ENCODE measurements at regions not wholly inside any gene's neighbourhood (a gene's known extent, or its start where the extent isn't known, plus 50 kb on each side); places are given as distances from the start of the nearest gene placed in this dataset.
A peak's percentile ranks its signal among the peaks of the same experiment; 100 is the strongest.

GRCh38 chr7:142389544-142389943, 131.7 kb upstream of the PRSS58 start:
- no peak for DNase-seq

DNA sequence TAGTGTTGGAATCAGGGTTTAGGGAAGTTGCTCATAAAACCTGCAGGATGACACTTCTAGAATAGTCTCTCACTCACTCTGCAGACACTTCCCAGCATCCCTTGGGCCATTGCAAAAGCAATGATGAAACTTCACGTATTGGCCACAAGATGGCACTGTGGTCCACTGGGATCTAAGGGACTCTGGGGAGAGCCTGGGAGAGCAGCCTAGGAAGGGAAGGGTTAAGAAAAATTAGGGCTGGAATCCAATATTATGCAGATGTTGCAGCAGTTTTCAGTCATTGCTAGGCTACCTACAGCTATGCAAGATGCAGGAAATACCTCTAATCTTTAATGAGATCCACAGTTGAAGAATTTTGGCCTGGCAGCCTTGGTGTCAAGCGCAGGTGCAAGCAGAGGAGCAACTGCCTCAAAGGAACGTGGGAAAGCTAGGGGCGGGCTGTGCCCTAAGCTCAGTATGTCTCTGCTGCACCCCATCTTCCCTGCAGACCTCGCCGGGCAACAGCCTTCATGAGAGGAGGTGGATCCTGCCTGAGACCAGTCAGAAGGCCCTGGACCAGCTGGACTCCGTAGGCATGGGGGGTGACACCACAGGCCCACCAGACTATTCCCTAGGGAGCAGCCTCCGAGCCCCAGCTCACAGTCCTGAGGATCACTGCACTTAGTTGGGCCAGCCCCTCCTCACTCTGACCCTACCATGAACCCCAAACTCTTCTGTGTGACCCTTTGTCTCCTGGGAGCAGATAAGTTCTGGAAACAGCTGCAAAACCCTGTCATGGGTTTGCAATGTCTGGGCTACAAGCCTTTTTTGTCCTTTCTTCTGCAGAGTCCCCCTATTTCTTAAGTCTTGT, 127.9 kb upstream of the PRSS58 start:
- peak; percentile 31 for DNase-seq

- DNase-seq: no peak
Observed at GRCh38 chr7:142384493-142384922, 126.7 kb upstream of the PRSS58 start.

DNA sequence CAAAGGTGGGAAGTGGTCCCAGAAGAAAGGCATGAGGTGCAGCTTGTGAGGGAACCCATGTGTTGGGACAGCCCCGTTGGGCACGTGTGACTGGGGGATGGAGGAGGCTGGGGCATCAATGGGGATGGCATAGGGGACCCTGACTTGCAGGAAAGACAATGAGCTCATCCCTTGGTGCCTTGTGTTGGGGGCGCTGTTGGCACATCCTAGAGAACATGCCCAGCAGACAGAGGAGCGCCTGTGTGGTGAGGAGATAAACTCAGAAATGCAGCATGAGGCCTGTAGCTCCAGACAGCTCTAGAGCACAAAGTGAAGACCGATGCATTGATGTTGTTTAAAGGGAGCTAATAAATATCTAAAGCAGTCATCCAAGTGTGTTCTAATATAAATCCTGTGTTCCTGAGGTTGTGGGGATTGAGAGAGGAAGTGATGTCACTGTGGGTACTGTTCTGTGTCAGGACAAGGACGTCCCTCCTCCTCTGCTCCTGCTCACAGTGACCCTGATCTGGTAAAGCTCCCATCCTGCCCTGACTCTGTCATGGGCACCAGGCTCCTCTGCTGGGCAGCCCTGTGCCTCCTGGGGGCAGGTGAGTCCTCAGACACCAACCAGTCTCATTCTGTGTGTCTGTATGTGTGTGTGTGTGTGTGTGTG, 126.1 kb upstream of the PRSS58 start:
- no peak for DNase-seq

DNA sequence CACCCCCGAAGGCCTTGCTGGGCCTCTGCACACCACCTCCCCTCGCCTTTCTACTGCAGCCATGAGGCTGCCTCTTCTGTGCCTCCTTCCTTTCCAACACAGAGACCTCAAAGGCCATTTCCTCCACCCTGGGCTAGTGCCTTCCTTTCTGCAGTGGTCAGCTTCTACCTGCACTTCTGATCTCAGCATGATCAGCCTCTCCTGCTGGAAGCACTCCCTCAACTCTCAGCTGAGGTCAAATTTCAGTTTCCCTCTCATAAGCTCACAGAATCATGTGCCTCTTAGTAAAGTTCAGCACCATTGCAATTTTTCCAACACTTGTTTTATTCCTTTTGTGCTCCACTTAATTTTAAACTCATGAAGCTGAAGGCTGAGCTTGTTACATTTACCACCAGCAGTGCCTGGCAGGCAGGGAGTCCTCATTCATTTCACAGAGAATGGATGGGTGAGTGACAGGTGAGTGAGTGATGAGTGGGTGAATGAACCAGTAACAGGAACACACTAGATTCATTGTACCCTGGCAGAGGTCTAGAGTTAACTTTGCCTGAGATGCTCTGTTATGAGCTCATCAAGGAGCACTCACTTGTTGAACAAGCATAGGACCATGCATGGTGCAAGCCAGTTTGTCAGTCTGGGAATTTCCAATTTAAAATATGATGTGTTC, 124.0 kb upstream of the PRSS58 start:
- DNase-seq: no peak

- DNase-seq: no peak
Observed at GRCh38 chr7:142380069-142380468, 122.2 kb upstream of the PRSS58 start.

- DNase-seq: no peak
Observed at GRCh38 chr7:142379201-142379885, 121.5 kb upstream of the PRSS58 start.

GRCh38 chr7:142377567-142377966, 119.7 kb upstream of the PRSS58 start:
- no peak for DNase-seq

- no peak for DNase-seq
Observed at GRCh38 chr7:142376356-142376997, 118.6 kb upstream of the PRSS58 start.

GRCh38 chr7:142375710-142376313, 118.0 kb upstream of the PRSS58 start:
- peak; percentile 15 for DNase-seq

- no peak for DNase-seq
Observed at GRCh38 chr7:142372727-142373126, 114.9 kb upstream of the PRSS58 start.

- DNase-seq: no peak
Observed at GRCh38 chr7:142371586-142372377, 113.9 kb upstream of the PRSS58 start.

DNA sequence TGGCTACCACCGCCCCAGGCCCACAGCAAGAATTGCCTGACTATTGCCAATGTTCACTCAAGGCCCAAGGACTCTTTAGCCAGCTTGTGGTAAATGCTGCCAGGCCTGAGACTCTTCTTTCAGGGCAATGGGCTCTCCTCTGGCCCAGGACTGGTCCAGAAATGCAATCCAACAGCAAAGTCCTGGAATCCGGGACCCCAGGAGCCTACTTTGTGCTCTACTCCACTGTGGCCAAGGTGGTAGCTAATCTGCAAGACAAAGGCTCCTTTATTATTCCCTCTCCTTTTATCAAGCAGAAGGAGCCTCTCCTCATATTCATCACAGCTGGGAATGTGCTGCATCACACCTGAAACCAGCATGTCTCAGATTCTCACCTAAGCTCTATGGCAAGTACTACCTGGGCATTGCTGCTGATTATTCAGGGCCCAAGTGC, 107.6 kb upstream of the PRSS58 start:
- no peak for DNase-seq

DNA sequence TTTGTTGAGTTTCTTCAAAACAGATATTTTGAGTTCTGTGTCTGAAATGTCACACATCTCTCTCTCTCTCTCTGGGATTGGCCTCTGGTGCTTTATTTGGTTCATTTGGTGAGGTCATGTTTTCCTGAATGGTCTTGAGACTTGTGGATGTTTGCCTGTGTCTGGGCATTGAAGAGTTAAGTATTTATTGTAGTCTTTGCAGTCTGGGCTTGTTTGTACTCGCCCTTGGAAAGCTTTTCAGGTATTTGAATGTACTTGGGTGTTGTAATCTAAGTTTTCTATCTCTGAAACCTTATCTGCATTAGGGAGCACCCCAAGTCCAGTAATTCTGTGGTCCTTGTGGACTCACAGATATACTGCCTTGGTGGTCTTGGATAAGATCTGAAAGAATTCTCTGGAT, 106.7 kb upstream of the PRSS58 start:
- DNase-seq: no peak

DNA sequence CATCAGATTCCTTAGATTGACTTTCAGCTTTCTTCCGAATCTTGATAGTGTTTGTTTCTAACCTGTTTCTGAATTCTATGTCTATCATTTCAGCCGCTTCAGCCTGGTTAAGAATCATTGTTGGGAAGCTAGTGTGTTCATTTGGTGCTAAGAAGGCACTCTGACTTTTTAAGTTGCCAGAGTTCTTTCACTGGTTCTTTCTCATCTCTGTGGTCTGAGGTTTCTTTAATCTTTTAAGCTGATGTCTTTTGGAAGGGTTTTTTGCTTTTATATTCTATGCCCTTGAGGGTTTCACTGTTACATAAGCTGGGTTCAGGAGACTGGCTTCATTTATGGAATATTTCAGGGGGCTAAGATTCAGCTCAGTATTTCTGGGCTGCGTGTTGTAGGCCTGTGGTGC, 104.5 kb upstream of the PRSS58 start:
- no peak for DNase-seq

- DNase-seq: no peak
Observed at GRCh38 chr7:142359694-142360279, 101.9 kb upstream of the PRSS58 start.

DNA sequence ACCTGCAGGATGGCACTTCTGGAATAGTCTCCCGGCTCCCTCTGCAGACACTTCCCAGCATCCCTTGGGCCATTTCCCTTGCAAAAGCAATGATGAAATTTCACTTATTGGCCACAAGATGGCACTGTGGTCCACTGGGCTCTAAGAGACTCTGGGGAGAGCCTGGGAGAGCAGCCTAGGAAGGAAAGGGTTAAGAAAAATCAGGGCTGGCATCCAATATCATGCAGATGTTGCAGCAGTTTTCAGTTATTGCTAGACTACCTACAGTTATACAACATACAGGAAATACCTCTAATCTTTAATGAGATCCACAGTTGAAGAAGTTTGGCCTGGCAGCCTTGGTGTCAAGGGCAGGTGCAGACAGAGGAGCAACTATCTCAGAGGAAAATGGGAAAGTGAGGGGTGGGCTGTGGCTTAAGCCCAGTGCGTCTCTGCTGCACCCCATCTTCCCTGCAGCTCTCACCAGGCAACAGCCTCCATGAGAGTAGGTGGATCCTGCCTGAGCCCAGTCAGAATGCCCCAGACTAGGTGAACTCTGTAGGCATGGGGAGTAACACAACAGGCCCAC, 100.2 kb upstream of the PRSS58 start:
- DNase-seq: peak; percentile 65

- peak; percentile 91 for DNase-seq
Observed at GRCh38 chr7:142356166-142356565, 98.3 kb upstream of the PRSS58 start.

DNA sequence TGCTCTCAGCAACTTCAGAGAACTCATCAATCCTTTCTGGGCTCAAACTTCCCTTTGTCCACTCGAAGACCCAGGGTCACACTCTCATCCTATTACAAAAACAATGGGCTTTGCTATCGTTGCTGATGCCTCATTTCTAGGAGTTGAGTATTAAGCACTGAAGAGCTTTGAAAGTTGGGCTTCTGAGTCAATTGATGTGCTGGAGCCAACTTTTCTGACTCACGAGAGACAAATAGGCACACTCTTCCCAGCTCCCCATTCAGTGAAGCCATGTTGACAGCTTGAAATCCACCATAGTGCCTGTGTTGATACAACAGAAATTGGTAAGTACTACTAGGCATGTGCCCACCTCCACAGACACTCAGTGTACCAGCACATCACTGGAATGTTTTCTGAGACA, 97.5 kb upstream of the PRSS58 start:
- DNase-seq: no peak
